GM23248 (cell line): ENCODE measurements at regions not wholly inside any gene's neighbourhood (a gene's known extent, or its start where the extent isn't known, plus 50 kb on each side); places are given as distances from the start of the nearest gene placed in this dataset.

Experiments
- DNase-seq: peaks from one replicate; pipeline ENCODE4 v3.0.0-alpha.2; 2015
- H2AFZ ChIP-seq: fragments of 200-600 bp; sonication (generic); 2 replicates; pipeline ENCODE4 v1.6.1; 2016; ENCODE audit warnings: antibody characterized with exemption
- H3F3A ChIP-seq: fragments of 200-600 bp; sonication (generic); 2 replicates; pipeline ENCODE4 v1.6.1; 2016; ENCODE audit warnings: mild to moderate bottlenecking, antibody characterized with exemption, mixed run types; ENCODE audit not compliant: insufficient read depth
- H3K27ac ChIP-seq: fragments of 200-600 bp; sonication (generic); 2 replicates; pipeline ENCODE4 v1.5.1; 2016; ENCODE audit warnings: mild to moderate bottlenecking
- H3K27me3 ChIP-seq: fragments of 200-600 bp; sonication (generic); replicated peaks from 2 replicates; pipeline ENCODE4 v1.6.1; 2016; ENCODE audit warnings: mild to moderate bottlenecking; ENCODE audit not compliant: insufficient read depth
- H3K36me3 ChIP-seq: fragments of 200-600 bp; sonication (generic); 2 replicates; pipeline ENCODE4 v1.6.1; 2016; ENCODE audit warnings: low read depth, mild to moderate bottlenecking
- H3K4me1 ChIP-seq: fragments of 200-600 bp; sonication (generic); 2 replicates; pipeline ENCODE4 v1.6.1; 2016; ENCODE audit warnings: mild to moderate bottlenecking; ENCODE audit not compliant: insufficient read depth
- H3K4me2 ChIP-seq: fragments of 200-600 bp; sonication (generic); one replicate; pipeline ENCODE4 v1.6.1; 2016; ENCODE audit warnings: mild to moderate bottlenecking; ENCODE audit not compliant: unreplicated experiment
- H3K4me3 ChIP-seq: fragments of 200-600 bp; sonication (generic); 2 replicates; pipeline ENCODE4 v1.5.1; 2016; ENCODE audit warnings: mild to moderate bottlenecking
- H3K79me2 ChIP-seq: fragments of 200-600 bp; sonication (generic); 2 replicates; pipeline ENCODE4 v1.6.1; 2016; ENCODE audit warnings: mild to moderate bottlenecking; ENCODE audit not compliant: insufficient read depth
- H3K9ac ChIP-seq: fragments of 200-600 bp; sonication (generic); 2 replicates; pipeline ENCODE4 v1.6.1; 2016; ENCODE audit warnings: mild to moderate bottlenecking
- H3K9me2 ChIP-seq: fragments of 200-600 bp; sonication (generic); 2 replicates; pipeline ENCODE4 v1.6.1; 2016; ENCODE audit warnings: mixed run types, mild to moderate bottlenecking, moderate library complexity; ENCODE audit not compliant: insufficient read depth
- H3K9me3 ChIP-seq: fragments of 200-600 bp; sonication (generic); one replicate; pipeline ENCODE4 v1.6.1; 2017; ENCODE audit warnings: low read depth
- H4K20me1 ChIP-seq: fragments of 200-600 bp; sonication (generic); 2 replicates; pipeline ENCODE4 v1.6.0; 2016; ENCODE audit not compliant: insufficient read depth
- EZH2 ChIP-seq: fragments of 200-600 bp; sonication (generic); IDR thresholded peaks from 2 replicates; pipeline ENCODE4 v1.6.1; 2018; ENCODE audit warnings: antibody characterized with exemption, mild to moderate bottlenecking; ENCODE audit not compliant: insufficient read depth, poor library complexity, severe bottlenecking
- EZH2phosphoT487 ChIP-seq: fragments of 200-600 bp; sonication (generic); IDR thresholded peaks from 2 replicates; pipeline ENCODE4 v1.6.1; 2018; ENCODE audit warnings: antibody characterized with exemption, moderate library complexity, mild to moderate bottlenecking, low read depth; ENCODE audit not compliant: insufficient read depth
- WGBS, 2 experiments: methylation state at CpG; one replicate each; pipeline ENCODE4 v1.1.6; 2015 to 2017; ENCODE audit warnings: low lambda C conversion rate in 2 of 2, low coverage in 1 of 2; ENCODE audit errors: missing lambda C conversion rate in 2 of 2; 5-methylcytosine and 5-hydroxymethylcytosine counted together
- in situ Hi-C: fragments of 300-500 bp; cut with MboI; formaldehyde crosslinking; loops from 2 replicates; pipeline ENCODE4 v1.15.0; 2020

DNA sequence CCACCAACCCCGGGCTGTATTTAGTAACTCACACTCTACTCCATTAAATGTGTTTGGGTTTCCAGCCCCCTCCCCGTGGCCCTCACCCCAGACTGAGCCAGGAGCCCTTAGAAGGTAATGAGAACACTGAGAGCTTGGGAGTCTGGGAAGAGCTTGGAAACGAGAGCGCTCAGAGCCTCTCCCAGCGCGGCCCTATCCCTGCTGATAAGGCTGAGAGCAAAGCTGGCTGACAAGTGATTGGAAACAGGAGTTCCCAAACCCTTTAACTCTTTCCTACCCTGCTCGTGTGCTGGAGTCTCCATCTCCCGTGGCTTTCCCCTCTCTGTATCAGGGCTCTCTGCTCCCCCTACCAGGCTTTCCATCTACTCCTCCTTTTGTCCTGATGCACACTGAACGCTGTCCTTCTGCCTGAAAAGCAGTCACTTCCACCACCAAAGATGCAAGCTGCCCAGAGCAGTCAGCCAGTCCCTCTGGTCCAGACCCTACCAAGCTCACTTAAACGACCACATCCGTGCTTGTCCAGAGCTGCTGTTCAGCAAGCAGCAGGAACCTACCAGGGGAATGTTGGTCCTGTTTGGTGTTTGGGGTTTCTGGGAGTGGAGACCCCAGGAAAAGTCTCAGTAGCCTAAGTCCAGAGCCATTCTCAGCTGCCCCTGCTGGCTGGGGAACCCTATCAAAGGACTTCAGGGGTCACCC, 100.0 kb upstream of the PKDCC start:
- H3K4me2 ChIP-seq = no peak overlapping the region
- H3K4me3 ChIP-seq = no peak overlapping the region
- H3K36me3 ChIP-seq = no peaks in the 10 kb centered on the region
- no peaks in the 10 kb centered on the region for H4K20me1 ChIP-seq
- TF ChIP-seq EZH2phosphoT487 (no peak), EZH2 (no peak)
- no peaks in the 10 kb centered on the region for H3K9me2 ChIP-seq
- H3K27me3 ChIP-seq = no peaks in the 10 kb centered on the region; the same call in 1 of the 2 replicates
- no peak overlapping the region for H3K9ac ChIP-seq
- no peaks in the 10 kb centered on the region for H3K9me3 ChIP-seq
- WGBS, 2 experiments = 63 to 64% methylated on average over 11 of the region's 11 CpGs
- no peak for DNase-seq
- in situ Hi-C loops = no loop called here
- H3K27ac ChIP-seq = no peak overlapping the region
- H3K4me1 ChIP-seq = no peaks in the 10 kb centered on the region
- no peak overlapping the region for H2AFZ ChIP-seq
- no peaks in the 10 kb centered on the region for H3F3A ChIP-seq
- no peaks in the 10 kb centered on the region for H3K79me2 ChIP-seq

DNA sequence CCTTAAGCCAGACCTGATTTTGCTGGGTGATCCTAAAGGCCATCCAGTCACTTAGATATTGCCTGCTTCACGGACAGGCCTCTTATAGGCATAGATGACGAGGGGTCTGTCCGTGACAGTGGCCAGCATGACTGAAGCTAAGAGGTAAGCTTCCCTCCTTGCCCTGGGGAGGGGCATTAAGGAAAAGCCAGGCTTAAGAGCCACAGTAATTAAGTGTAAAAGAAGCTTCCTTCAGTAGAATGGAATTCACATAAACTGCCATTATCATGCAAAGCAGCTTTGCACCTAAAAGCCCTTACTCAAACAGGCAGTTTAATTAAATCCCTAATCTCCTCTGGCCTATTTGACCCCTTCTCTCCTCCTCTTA, 99.4 kb upstream of the PKDCC start:
- H3K79me2 ChIP-seq = no peaks in the 10 kb centered on the region
- H3K27ac ChIP-seq = no peak overlapping the region
- H3K4me1 ChIP-seq = no peaks in the 10 kb centered on the region
- no peaks in the 10 kb centered on the region for H3K9me2 ChIP-seq
- H4K20me1 ChIP-seq = no peaks in the 10 kb centered on the region
- in situ Hi-C loops = no loop called here
- no peaks in the 10 kb centered on the region for H3K9me3 ChIP-seq
- no peaks in the 10 kb centered on the region; the same call in 1 of the 2 replicates for H3K27me3 ChIP-seq
- no peak overlapping the region for H2AFZ ChIP-seq
- no peaks in the 10 kb centered on the region for H3F3A ChIP-seq
- H3K4me2 ChIP-seq = no peak overlapping the region
- WGBS, 2 experiments = 68 to 80% methylated on average over 3 of the region's 3 CpGs
- no peaks in the 10 kb centered on the region for H3K36me3 ChIP-seq
- H3K4me3 ChIP-seq = no peak overlapping the region
- TF ChIP-seq EZH2 (no peak), EZH2phosphoT487 (no peak)
- no peak overlapping the region for H3K9ac ChIP-seq
- no peak for DNase-seq

DNA sequence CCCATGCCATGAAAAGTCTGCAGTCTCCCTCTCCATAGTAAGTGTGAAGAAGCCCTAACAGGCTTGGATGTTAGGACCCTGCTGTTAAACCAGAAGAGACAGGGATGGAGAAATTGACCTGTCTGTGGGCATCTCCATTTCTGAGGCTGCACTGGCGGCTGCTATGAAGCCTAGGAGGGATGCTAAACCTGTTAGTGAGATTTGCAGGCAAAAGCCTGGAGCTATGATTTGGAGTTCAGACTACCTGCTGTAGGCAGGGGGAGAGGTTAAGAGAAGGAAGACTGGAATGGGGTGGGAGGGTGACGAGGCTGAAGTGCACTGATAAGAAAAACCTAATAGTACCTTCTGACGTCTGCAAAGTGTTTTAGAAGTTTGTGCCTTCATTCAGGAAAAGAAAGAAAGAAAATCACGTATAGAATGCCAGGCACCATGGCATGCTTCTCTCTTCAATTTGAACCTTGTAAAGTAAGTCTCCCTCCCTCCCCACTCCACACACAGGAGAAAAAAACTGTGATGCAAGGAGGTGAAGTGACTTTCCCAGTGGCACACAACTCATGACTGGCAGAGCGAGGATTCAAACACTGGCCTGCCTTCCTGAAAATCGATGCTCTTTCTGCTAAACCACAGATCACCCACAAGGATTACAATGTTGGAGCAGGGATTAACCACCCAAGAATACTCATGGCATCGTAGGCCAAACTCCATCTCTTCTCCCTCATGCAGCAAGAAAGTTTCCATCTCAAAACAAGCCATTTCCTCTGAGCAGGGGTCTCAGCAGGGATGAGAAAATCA, 98.5 kb upstream of the PKDCC start:
- no peak for DNase-seq
- no peaks in the 10 kb centered on the region for H3K36me3 ChIP-seq
- TF ChIP-seq EZH2phosphoT487 (no peak), EZH2 (no peak)
- H3K4me2 ChIP-seq = no peak overlapping the region
- H4K20me1 ChIP-seq = no peaks in the 10 kb centered on the region
- H3F3A ChIP-seq = no peaks in the 10 kb centered on the region
- no peak overlapping the region for H3K27ac ChIP-seq
- no peaks in the 10 kb centered on the region; the same call in 1 of the 2 replicates for H3K27me3 ChIP-seq
- no peak overlapping the region for H2AFZ ChIP-seq
- no peaks in the 10 kb centered on the region for H3K9me3 ChIP-seq
- no peak overlapping the region for H3K4me3 ChIP-seq
- in situ Hi-C loops = no loop called here
- 62 to 65% methylated on average over 7 of the region's 7 CpGs for WGBS, 2 experiments
- no peaks in the 10 kb centered on the region for H3K4me1 ChIP-seq
- no peak overlapping the region for H3K9ac ChIP-seq
- H3K79me2 ChIP-seq = no peaks in the 10 kb centered on the region
- H3K9me2 ChIP-seq = no peaks in the 10 kb centered on the region

DNA sequence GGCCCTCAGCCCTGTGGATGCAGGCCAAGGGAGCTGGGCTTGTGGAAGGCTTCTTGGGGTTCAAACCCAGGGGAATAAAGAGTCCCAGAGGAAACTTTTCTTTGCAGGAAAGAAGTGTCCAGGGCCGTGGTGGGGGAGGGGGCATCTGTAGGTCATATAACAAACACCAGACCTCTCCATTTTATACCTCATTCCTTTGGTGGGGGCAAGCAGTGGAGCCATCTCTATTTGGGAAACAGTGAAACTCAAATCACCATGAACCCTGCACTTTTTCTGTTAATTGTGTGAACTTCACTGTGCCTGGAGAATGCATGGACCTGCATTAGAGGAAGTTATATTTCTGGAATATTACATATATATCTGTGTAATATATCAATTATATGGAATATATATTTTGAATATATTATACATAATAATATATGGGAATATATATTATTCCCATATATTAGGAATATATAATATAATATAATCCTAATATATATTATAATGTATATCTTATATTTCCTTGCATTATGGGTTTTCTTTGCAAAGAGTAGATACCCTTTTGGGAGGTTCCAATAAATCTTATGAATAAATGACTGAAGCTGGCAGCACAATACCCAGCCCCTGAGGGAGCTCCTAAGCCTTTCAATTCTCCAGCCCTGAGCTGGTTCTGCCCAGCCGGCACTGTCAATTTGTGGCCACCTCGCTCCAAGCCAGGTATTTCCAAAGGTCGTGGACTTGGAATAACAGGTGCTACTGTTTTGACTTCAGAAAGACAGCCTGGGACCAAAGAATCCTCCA, 97.7 kb upstream of the PKDCC start:
- H3F3A ChIP-seq = no peaks in the 10 kb centered on the region
- no peaks in the 10 kb centered on the region for H3K9me3 ChIP-seq
- no peak overlapping the region for H3K4me2 ChIP-seq
- in situ Hi-C loops = no loop called here
- TF ChIP-seq EZH2 (no peak), EZH2phosphoT487 (no peak)
- no peak overlapping the region for H2AFZ ChIP-seq
- H3K4me3 ChIP-seq = no peak overlapping the region
- H3K9ac ChIP-seq = no peak overlapping the region
- 64 to 65% methylated on average over 4 of the region's 4 CpGs for WGBS, 2 experiments
- no peak for DNase-seq
- no peak overlapping the region for H3K27ac ChIP-seq
- no peaks in the 10 kb centered on the region for H3K79me2 ChIP-seq
- no peaks in the 10 kb centered on the region for H3K9me2 ChIP-seq
- no peaks in the 10 kb centered on the region for H4K20me1 ChIP-seq
- no peaks in the 10 kb centered on the region; the same call in 1 of the 2 replicates for H3K27me3 ChIP-seq
- no peaks in the 10 kb centered on the region for H3K4me1 ChIP-seq
- no peaks in the 10 kb centered on the region for H3K36me3 ChIP-seq
